HG02840 (cell line): ENCODE measurements at regions not wholly inside any gene's neighbourhood (a gene's known extent, or its start where the extent isn't known, plus 50 kb on each side); places are given as distances from the start of the nearest gene placed in this dataset.
"Not testable (repeated sequence)": the region's sequence is repeated elsewhere in the genome, so short reads cannot be mapped to it uniquely, and the experiment has no call there.

Experiments
- ATAC-seq: cut with Tn5 transposase; IDR thresholded peaks from one replicate; pipeline ENCODE4 v1.9.1; 2021; ENCODE audit warnings: mild to moderate bottlenecking, moderate library complexity, moderate number of reproducible peaks; ENCODE audit not compliant: unreplicated experiment, low FRiP score

DNA sequence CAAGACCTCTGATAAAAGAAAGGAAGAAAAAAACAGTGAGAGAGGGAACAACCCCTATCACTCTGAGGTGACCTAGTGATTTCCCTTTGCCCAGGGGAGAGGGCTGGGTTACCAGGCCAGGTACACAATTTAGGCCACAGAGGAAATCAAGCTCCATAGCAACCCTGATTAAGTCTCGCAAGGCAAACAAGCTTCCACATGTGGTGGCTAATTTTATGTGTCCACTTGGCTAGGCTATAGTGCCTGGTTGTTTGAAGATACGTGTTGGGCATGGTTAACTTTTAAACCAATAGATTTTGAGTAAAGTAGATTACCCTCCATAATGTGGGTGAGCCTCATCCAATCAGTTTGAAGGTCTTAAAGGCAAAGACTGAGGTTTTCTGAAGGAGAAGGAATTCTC is 108.9 kb upstream of the TERB2 start:
- not testable (repeated sequence) for ATAC-seq

DNA sequence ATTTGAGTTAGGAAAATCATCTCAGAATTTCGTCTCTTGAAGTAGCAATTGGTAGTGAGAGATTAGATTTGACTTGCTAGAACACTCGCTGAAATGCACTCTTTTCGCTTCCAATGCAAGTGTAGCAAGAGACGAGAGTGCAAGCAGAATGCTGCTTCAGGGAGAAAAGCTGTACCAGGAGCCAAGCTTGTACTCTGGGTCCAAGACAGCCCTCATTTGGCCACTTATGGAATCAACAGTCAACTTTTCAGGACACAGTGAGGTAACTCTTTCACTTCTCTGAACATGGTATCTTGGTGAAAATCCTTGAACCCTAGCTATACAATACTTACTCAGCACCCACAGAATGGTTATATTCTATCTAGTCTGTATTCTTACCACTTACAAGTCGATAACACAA is 107.6 kb upstream of the TERB2 start:
- ATAC-seq, result not testable (repeated sequence)

DNA sequence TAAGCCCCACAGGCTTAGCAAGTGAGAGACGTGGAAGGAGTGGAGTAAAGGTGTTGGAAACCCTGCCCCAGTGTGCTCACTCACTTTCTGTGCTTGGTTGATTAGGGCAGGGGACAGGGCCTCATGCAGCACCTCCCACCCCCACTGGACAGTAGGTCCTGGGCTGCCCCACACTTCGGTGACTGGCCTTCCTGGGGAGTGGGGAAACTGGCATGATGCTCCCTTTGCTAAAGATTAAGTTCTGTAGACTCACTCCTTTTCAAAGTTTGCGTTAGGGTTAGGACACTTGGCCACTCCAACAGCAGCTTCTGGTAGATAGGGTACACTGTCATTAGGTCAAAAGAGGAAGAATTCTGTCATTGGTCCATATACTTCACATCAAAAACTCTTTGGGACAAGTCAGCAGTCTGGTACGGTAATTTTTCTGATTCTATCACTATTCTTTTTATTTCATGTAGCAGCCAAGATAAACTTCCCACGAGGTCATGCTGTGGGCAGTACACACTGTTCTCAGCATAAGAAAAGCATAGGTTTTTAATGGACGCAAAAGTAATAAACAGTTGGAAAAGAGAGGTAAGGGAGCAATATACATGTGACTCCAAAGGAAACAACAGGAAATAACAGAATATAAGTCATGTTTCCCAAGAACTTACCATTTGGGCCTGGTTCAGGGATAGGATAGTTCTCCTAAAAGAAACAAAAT is 106.6 kb upstream of the TERB2 start:
- not testable (repeated sequence) for ATAC-seq

DNA sequence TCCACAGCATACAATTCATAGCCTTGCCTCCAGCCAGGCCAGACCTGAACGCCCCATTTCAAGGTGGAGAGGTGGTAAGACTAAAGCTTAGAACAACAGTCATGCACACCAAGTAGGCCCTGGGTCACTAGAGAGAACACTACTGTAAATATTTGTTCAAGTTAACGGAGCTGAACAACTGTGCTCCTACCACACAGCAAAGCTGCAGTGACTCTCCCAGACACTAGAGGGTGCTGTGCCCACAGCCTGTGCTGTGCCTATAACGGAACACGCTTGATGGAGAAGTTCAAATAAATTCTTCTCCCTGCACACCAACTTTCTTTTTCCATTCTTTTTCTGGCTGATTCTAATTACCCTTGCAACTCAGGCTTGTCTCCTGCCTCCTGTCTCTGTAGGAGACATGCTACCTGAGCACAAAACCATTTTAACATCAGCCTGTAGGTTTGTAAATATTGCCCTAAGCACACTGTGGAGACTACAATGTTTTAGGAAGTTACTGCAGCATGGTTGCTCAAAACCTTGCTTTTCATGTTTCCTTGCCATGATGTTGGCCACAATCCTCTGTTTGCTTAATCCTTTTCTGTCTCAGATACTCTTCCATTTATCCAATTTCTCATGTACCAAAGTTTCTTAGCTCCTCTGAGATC is 103.1 kb upstream of the TERB2 start:
- ATAC-seq, result not testable (repeated sequence)

DNA sequence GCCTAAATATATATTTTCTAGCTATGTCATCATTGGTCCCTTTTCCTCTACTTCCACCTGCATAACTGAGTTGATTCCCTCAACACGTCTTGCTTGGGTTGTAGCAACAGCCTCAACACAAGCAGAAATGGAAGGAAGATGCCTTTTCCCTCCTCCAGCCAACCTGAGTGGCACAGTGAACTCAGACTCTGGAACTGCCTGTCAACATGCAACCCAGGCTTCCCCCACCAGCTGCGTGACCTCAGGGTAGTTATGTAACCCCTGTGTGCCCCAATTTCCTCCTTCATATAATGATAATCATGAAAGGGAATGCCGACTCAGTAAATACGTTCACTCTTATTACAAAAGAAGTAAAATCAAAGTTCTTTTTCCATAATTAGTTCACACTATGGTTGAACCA is 101.8 kb upstream of the TERB2 start:
- not testable (repeated sequence) for ATAC-seq

DNA sequence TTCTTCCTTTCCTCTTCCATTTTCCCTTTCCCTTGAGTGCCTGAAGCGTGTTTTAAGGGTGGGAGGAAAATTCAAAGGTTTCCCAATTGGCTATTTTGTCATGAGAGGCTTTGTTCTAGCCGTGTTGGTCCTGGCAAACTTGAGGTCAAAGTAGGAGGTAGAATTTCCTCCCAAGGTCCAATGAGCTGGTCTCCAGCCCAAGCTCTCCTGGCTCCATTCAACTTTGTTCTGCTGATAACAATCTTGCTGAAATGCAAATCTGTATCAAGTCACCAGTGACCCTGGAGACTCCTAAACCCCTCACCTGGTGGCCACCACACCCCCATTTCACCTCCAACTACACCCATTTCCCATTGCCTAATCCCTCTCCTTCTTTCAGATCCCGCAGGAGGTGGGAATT is 100.2 kb upstream of the TERB2 start:
- not testable (repeated sequence) for ATAC-seq

DNA sequence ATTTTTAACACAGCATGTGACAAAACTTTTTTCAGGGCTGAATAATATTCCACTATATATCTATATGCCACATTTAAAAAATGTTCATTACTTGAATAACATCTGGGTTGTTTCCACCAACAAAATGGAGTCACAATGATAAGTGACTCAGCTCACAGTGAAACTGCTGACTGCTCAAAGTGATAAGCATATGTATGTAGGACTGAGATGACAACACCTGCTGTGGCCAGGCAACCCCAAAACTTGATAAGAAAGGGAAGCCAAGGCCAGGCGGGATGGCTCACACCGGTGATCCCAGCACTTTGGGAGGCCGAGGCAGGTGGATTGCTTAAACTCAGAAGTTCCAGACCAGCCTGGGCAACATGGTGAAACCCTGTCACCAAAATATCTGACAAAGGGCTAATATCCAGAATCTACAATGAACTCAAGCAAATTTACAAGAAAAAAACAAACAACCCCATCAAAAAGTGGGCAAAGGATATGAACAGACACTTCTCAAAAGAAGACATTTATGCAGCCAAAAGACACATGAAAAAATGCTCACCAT is 99.2 kb upstream of the TERB2 start:
- not testable (repeated sequence) for ATAC-seq

DNA sequence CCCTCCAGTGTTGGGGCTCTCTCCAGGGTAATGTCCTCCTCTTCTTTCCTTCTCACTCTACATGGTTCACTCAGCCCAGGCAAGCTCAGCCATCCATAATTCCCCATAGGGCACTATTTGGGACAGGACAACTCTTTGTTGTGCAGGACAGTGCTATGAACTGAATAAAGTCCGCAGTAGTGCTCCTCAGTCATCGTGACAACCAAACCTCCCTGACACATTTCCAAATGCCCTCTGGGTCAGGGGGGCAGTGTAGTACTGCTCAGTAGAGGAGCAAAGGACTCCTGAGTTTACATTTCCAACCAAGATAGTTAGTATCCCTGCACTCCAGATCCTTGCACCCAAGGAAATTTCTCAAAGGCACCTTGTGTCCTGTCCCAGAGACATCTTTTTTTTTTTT is 97.4 kb upstream of the TERB2 start:
- ATAC-seq, result not testable (repeated sequence)

DNA sequence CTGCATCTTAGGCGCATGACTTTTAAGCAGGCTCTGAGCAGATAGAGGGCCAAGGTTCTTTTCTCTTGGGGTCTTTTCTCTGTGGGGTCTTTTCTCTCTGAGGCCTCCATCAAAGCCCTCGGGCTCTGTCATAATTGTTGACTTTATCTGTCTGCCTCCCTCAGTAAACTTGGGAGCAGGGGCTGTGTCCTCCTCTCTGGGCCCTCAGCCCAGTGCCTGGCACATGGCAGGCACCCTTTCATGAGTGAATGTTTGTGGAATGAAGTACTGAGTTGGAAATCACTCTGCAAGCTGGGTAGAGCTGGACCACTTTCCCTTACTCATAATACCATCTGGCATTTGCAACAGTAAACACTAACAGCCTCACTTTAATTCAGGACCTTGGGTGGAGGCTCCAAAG is 96.3 kb upstream of the TERB2 start:
- not testable (repeated sequence) for ATAC-seq

DNA sequence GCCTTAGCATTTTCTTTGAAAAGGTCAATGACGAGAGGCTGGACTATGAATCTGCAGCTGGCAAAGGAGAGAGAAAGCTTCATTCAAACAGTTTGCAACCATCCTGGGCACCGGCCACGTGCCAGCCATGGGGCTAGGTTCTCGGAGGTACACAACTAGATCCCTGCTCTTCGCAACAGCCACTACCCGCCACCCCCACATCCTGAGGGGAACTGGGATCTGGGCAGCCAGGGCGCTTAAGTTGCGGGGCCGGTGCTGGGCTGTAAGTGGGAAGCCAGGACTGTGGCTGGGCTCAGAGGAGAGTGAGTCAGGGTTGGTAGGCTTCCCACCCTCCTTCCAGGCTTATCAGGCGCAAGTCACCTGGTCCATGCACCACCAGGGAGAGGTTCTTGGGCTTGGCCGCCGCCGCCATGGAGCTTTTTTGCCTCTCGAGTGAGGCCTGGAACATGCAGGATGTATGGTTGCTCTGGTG is 95.0 kb upstream of the TERB2 start:
- ATAC-seq, result no peak

DNA sequence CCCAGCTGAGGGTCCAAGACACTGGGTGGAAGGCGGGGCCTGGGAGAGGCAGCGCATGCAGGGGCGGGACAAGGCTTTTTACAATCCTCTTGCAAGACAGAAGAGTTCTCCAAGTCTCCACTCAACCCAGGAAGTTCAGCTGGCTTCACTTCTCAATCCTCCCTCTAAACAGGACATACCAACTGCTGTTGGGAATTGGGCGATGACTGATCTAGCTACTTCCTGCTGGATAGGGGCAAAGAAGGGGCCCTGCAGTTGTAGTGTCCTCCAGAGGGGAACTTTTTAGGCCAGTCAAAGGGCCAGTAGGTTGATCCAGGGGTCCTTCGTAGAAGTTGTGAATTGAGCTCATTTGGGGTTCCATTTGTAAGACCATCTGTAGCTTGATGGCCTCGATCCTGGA is 94.6 kb upstream of the TERB2 start:
- no peak for ATAC-seq

DNA sequence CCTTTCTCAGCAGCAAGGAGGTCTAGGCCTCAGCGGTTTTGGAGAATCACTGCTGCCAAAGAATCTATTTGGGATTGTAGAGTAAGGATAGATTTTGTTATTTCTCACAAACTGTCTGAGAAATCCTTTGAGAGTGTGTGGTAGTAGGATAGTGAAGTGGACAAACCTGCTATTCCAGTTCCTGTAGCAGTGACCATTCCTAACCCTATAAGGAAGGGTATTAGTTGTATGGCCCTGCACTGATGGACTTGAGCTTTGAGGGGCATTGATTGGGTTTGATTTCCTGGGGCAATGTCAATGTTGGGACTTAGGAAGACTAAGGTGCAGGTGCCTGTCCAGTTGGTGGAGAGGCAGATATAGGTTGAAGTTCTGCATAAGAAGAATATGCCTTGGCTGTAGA is 93.6 kb upstream of the TERB2 start:
- ATAC-seq, result not testable (repeated sequence)

DNA sequence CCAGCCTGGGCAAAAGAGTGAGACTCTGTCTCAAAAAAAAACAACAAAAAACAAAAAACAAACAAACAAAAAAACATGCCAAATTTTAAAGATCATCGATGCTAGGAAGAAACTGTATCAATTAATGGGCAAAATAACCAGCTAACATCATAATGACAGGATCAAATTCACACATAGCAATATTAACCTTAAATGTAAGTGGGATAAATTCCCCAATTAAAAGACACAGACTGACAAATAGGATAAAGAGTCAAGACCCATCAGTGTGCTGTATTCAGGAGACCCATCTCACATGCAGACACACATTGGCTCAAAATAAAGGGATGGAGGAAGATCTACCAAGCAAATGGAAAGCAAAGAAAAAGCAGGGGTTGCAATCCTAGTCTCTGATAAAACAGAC is 88.4 kb upstream of the TERB2 start:
- ATAC-seq, result not testable (repeated sequence)

DNA sequence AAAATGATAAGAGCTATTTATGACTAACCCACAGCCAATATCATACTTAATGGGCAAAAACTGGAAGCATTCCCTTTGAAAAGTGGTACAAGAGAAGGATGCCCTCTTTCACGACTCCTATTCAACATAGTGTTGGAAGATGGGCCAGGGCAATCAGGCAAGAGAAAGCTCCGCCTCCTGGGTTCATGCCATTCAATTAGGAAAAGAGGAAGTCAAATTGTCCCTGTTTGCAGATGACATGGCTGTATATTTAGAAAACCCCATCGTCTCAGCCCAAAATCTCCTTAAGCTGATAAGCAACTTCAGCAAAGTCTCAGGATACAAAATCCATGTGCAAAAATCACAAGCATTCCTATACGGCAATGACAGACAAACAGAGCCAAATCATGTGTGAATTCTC is 86.4 kb upstream of the TERB2 start:
- ATAC-seq, result not testable (repeated sequence)

DNA sequence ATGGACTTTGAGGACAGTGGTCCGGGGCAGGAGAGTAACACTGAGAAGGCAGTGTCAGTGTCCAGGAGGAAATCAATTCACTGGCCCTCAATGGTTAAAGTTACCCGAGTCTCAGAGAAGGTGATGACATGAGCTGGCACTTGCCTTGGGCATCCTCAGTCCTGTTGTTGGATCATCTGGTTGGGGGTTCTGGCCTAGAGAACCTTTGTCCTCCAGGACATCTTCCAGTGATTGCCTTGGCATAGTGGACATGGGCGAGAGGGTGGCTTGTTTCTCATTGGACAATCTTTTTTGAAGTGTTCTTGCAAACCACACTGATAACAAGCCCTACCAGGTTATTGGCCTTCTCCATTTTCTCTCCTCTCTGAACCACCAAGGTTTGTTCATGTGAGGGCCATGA is 83.4 kb upstream of the TERB2 start:
- ATAC-seq, result no peak

DNA sequence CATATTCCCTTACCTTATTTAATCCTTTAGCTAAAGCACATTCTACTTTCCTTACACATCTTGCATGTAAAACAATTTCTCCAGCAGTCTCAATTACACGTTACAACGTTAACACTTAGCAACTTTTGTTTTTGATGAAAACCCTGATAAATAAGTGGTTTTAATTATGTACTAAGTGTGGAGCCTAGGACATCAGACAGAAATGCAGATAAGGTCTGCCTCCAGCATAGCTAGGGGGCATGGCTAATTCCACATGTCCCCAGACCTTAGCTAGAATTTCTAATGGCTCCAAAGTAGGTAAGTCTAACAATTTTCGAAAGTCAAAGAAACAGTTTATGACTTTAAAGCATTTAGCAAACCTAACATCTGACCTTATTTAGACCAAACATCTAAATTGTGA is 77.4 kb upstream of the TERB2 start:
- ATAC-seq, result no peak

DNA sequence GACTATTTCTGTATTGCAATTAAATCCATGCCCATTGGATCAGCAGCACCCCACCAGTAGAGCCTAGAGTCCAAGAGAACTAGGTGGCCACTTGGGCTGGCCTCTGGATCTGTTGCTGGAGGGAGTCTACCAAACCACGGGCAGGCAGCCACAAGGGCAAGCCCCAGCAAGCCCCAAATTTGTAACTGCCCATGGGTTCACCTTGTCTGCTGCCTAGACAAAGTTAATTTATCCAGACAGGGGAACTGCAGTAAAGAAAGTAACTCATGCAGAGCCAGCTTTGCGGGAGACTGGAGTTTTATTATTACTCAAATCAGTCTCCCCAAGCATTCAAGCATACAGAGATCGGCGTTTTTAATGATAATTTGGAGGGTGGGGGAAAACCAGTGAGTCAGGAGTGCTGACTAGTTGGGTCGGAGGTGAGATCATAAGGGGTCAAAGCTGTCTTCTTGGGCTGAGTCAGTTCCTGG is 74.0 kb upstream of the TERB2 start:
- peak; percentile 61 for ATAC-seq

DNA sequence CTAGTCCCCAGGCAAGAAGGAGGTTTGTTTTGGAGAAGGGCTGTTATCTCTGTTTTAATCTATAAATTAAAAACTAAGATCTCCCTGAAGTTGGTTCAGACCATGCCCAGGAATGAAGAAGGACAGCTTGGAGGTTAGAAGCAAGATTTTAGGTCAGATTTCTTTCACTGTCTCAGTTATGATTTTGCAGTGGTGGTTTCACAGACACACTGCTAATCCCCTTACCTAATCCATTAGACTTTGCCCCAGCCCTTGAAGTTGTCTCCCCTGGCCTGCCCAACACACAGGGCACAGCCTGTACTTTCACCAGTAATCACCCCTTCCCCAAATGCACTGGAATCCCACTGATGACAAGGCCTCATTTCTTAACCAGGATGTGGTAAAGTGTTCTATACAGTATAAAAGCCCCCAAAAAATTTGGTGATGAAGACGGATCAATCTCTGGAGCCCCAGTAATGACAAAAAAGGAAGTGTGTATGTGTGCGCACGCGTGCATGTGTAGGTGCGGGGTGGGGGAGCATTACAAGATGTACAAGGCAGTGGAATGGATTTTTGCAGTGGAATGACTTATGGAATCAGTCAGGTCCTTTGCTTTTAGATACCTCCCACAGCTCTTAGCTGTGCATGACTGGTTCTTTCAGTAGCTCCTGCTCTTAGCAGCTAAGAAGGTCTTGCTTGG is 73.1 kb upstream of the TERB2 start:
- no peak for ATAC-seq

DNA sequence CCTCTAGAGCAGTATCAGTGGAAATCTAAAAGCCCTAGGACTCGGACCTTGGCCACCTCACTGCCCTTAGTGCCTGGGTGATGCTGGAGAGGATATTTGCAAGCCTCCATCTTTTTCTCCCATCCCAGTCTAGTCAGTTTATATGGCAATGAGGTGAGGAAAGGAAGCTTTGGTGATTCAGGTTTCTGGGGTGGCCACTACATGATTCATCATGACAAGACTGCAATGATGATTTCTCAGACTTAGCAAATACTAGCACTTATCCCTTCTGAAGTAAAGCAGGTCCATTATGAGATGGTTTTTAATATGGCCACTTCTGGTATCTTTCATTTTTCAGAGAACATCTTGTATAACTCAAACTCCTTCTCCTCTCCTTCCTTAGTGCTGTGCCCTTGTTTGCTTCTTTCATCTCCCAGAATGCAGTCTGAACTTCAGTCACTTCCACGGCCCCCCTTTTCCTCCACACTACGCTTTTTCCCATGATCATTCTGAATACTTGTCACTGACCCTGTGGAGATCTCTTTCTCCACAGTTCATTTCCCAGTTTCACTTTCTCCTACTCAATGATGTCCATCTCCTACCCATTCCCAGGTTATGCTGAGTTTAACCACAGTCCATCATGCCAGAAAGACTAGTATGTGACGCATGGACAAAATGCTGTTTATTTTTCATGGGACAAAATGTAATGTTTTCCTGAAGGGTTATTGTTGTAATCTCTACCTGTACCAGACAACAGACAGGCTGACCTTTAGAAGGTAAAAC is 57.4 kb upstream of the TERB2 start:
- not testable (repeated sequence) for ATAC-seq

DNA sequence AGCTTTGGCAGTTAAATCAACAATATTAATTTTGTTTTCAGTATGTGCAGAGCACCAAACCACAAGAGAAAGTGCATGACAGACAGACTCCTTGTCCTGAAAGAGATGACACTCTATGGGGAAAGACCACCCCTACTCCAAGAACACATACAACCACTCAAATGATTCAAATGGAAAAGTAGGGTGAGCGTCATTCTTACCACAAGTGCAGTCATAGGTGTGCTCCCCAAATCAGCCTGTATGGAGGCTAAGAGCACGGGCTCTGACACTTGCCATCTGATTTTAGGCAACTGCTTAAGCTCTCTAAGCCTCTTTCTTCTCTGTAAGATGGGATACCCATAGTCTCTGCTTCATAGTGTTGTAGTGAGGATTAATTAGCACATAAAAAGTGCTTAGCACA is 56.7 kb upstream of the TERB2 start:
- not testable (repeated sequence) for ATAC-seq
